ENCODE measurements at regions not wholly inside any gene's neighbourhood (a gene's known extent, or its start where the extent isn't known, plus 50 kb on each side); places are given as distances from the start of the nearest gene placed in this dataset.

GRCh38 chr5:5633579-5633978, 211.1 kb downstream of the ICE1 start (continued):
- no peak for TF ChIP-seq CDX4 (CRISPR knock-in tag; IDR thresholded peaks at IDR 0.05; ENCODE audit: borderline replicate concordance)

- ChIA-PET CTCF (no interaction called here), POLR2A (no interaction called here)
- peaks cover 5% of the 10 kb centered on the region for H3K27me3 Mint-ChIP-seq (ENCODE audit: low read depth)
- H3K9me3 Mint-ChIP-seq: peaks cover 20% of the 10 kb centered on the region
- no peak for ATAC-seq
- peaks cover 8% of the 10 kb centered on the region for H3K4me1 Mint-ChIP-seq
- H3K4me3 Mint-ChIP-seq: no peak overlapping the region
- H3K27ac Mint-ChIP-seq: no peak overlapping the region
- TF ChIP-seq E2F1 (CRISPR knock-in tag; IDR thresholded peaks at IDR 0.05) (no peak), CDX4 (CRISPR knock-in tag; IDR thresholded peaks at IDR 0.05; ENCODE audit: borderline replicate concordance) (no peak), MYBL2 (CRISPR knock-in tag; IDR thresholded peaks at IDR 0.05) (no peak), ZNF317 (CRISPR knock-in tag; IDR thresholded peaks at IDR 0.05; ENCODE audit: borderline replicate concordance, low read depth) (no peak), MLX (CRISPR knock-in tag; IDR thresholded peaks at IDR 0.05) (no peak), CREB1 (CRISPR knock-in tag; IDR thresholded peaks at IDR 0.05) (no peak), ZNF512 (CRISPR knock-in tag; IDR thresholded peaks at IDR 0.05; ENCODE audit: borderline replicate concordance) (no peak), ARID4B (CRISPR knock-in tag; IDR thresholded peaks at IDR 0.05; ENCODE audit: borderline replicate concordance) (no peak), CREM (CRISPR knock-in tag; IDR thresholded peaks at IDR 0.05) (no peak), ELF4 (CRISPR knock-in tag; IDR thresholded peaks at IDR 0.05; ENCODE audit: low read depth) (no peak), PRRX2 (CRISPR knock-in tag; IDR thresholded peaks at IDR 0.05) (no peak), AR (CRISPR knock-in tag; IDR thresholded peaks at IDR 0.05) (no peak), JAZF1 (CRISPR knock-in tag; IDR thresholded peaks at IDR 0.05) (no peak), FOXK1 (CRISPR knock-in tag; IDR thresholded peaks at IDR 0.05) (no peak), ERG (CRISPR knock-in tag; IDR thresholded peaks at IDR 0.05) (no peak), ATF3 (CRISPR knock-in tag; conservative IDR thresholded peaks at IDR 0.05) (no peak), HMGA2 (CRISPR knock-in tag; IDR thresholded peaks at IDR 0.05) (no peak), USF2 (CRISPR knock-in tag; IDR thresholded peaks at IDR 0.05) (no peak), ZBTB43 (CRISPR knock-in tag; IDR thresholded peaks at IDR 0.05) (no peak)
- peaks cover 10% of the 10 kb centered on the region; the same call in 1 of the 2 replicates for H3K36me3 Mint-ChIP-seq
- no peak for DNase-seq (ENCODE audit: low spot score)
These were observed 210.2 kb downstream of the ICE1 start for GRCh38 chr5:5632678-5633077.
